ENCODE measurements at regions not wholly inside any gene's neighbourhood (a gene's known extent, or its start where the extent isn't known, plus 50 kb on each side); places are given as distances from the start of the nearest gene placed in this dataset.

GRCh38 chr2:168346725-168347477, 99.5 kb upstream of the STK39 start:
- CTCF ChIA-PET: interaction anchor here (0.6 to 4.2 kb wide), 23 partner anchors 10 to 573 kb away, joined by 3 to 40 read pairs (median 4); no protein-coding TSS in a partner anchor
- intact Hi-C loops (cut with micrococcal nuclease; ENCODE audit: unreplicated experiment): loop anchor here (1.0 to 5.0 kb wide), 7 partner anchors 110 to 573 kb away; partner anchors contain the start of gene CERS6
- POLR2A ChIA-PET: no interaction called here
- Histone ChIP-seq H3K4me3 (peak overlapping the region; percentile 52; the same call in 1 of the 2 replicates), H3K4me2 (ENCODE audit: control insufficient read depth, insufficient read depth) (peak overlapping the region; percentile 76), H3K27me3 (replicated peaks in 1 of 2; ENCODE audit: control insufficient read depth in 2 of 2, insufficient read depth in 2 of 2, low read length in 1 of 2) (no peaks in the 10 kb centered on the region), H3K36me3 (ENCODE audit: control insufficient read depth in 2 of 2, insufficient read depth in 2 of 2, low read length in 1 of 2) (no peaks in the 10 kb centered on the region), H4K20me1 (ENCODE audit: control insufficient read depth, insufficient read depth) (no peaks in the 10 kb centered on the region), H3K27ac (ENCODE audit: control insufficient read depth, insufficient read depth) (no peak overlapping the region), H2AFZ (ENCODE audit: control insufficient read depth, low read depth, low read length) (peak overlapping the region; percentile 86), H3K9ac (ENCODE audit: control insufficient read depth, insufficient read depth, low read length) (peak overlapping the region; percentile 53), H3K79me2 (ENCODE audit: control insufficient read depth, insufficient read depth, low read length) (no peaks in the 10 kb centered on the region), H3K4me1 (ENCODE audit: control insufficient read depth, insufficient read depth, low read length) (peaks cover 9% of the 10 kb centered on the region), H3K9me3 (replicated peaks; ENCODE audit: control insufficient read depth, insufficient read depth, low read length) (no peaks in the 10 kb centered on the region; the same call in 2 of the 3 replicates)
- in situ Hi-C loops (cut with MboI): loop anchor here (5.0 kb wide), 3 partner anchors 355 to 565 kb away; no protein-coding TSS in a partner anchor
- RAD21 ChIA-PET (ENCODE audit: unreplicated experiment): interaction anchor here (0.7 to 2.0 kb wide), 14 partner anchors 9 to 573 kb away, joined by 3 to 16 read pairs (median 6); no protein-coding TSS in a partner anchor
- peak; percentile 92 for ATAC-seq
- no TSS peak for BruUV-seq (replicated peaks)
- 24% methylated on average over 13 of the region's 13 CpGs for WGBS (ENCODE audit: insufficient coverage, insufficient replicate concordance, low lambda C conversion rate, missing lambda C conversion rate)
- DNase-seq (ENCODE audit: low read depth, low spot score): peak; percentile 45
- SMC1A ChIA-PET (ENCODE audit: uncharacterized antibody, unreplicated experiment): interaction anchor here (0.7 to 3.7 kb wide), 21 partner anchors 10 to 414 kb away, joined by 3 to 35 read pairs (median 3); no protein-coding TSS in a partner anchor
- peak; percentile 91 for FAIRE-seq
- TF ChIP-seq NR2C2 (IDR thresholded peaks at IDR 0.05; ENCODE audit: borderline replicate concordance, control insufficient read depth, insufficient read length, low read depth) (no peak), EP300 (IDR thresholded peaks at IDR 0.05; ENCODE audit: borderline replicate concordance in 1 of 2, control insufficient read depth in 1 of 2, low read depth in 2 of 2, low read length in 2 of 2) (no peak), STAT3 (IDR thresholded peaks at IDR 0.05; ENCODE audit: low read depth, low read length) (no peak), HCFC1 (IDR thresholded peaks at IDR 0.05; ENCODE audit: low read length) (no peak), ASH2L (IDR thresholded peaks at IDR 0.05; ENCODE audit: borderline replicate concordance, low read depth) (no peak), LARP7 (IDR thresholded peaks at IDR 0.05) (no peak), BACH1 (IDR thresholded peaks at IDR 0.05; ENCODE audit: borderline replicate concordance) (no peak), ATF2 (IDR thresholded peaks at IDR 0.05; ENCODE audit: low read length) (0 out of 2 replicates have a peak, but pooled peaks have one; percentile 16), KLF5 (IDR thresholded peaks at IDR 0.05; ENCODE audit: partially characterized antibody) (no peak), ZBTB11 (CRISPR knock-in tag; IDR thresholded peaks at IDR 0.05) (no peak), NFYA (IDR thresholded peaks at IDR 0.05; ENCODE audit: borderline replicate concordance, low read depth, low read length) (no peak), RAD21 (IDR thresholded peaks at IDR 0.05; ENCODE audit: insufficient read depth, low read depth, low read length) (peak; percentile 98), YY1 (IDR thresholded peaks at IDR 0.05; ENCODE audit: low read depth, low read length) (0 out of 2 replicates have a peak, but pooled peaks have one; percentile 27), SMC3 (IDR thresholded peaks at IDR 0.05; ENCODE audit: borderline replicate concordance, low read length) (peak; percentile 94), CTCF (IDR thresholded peaks at IDR 0.05 in 2 of 3, conservative IDR thresholded peaks at IDR 0.05 in 1 of 3; ENCODE audit: control insufficient read depth in 2 of 3, extremely low read depth in 1 of 3, insufficient read depth in 1 of 3, low read depth in 3 of 3, low read length in 3 of 3) (peak; percentile 64 to 86 (median 69))
